WTC11 (cell line): ENCODE measurements at regions not wholly inside any gene's neighbourhood (a gene's known extent, or its start where the extent isn't known, plus 50 kb on each side); places are given as distances from the start of the nearest gene placed in this dataset.

Experiments
- ATAC-seq: fragments of 200-7000 bp; cut with Tn5 transposase; 2 replicates; pipeline ENCODE4 v1.10.0; 2021; ENCODE audit warnings: mild to moderate bottlenecking, moderate library complexity
- CTCF ChIA-PET: fragments of 300-600 bp; sonication (Branson Sonifier 250); formaldehyde crosslinking; loops from one replicate; lab custom pipeline; 2021; ENCODE audit warnings: antibody characterized with exemption; lab: Charles Lee
- POLR2A ChIA-PET: fragments of 350-600 bp; sonication (Branson Sonifier 250); formaldehyde crosslinking; loops from one replicate; lab custom pipeline; 2021; ENCODE audit warnings: antibody characterized with exemption; lab: Charles Lee
- DNase-seq: peaks from one replicate; pipeline ENCODE4 v3.0.0; 2021; ENCODE audit warnings: low spot score
- H3K27ac Mint-ChIP-seq: 2 replicates; pipeline ENCODE4 v1.8.0; 2021; ENCODE audit warnings: mixed read lengths
- H3K27me3 Mint-ChIP-seq: 2 replicates; pipeline ENCODE4 v1.8.0; 2021; ENCODE audit warnings: low read depth, mild to moderate bottlenecking, moderate library complexity, mixed read lengths
- H3K36me3 Mint-ChIP-seq: 2 replicates; pipeline ENCODE4 v1.8.0; 2021; ENCODE audit warnings: mixed read lengths
- H3K4me1 Mint-ChIP-seq: 2 replicates; pipeline ENCODE4 v1.8.0; 2022; ENCODE audit warnings: mixed read lengths
- H3K4me3 Mint-ChIP-seq: 2 replicates; pipeline ENCODE4 v1.8.0; 2021; ENCODE audit warnings: mild to moderate bottlenecking, moderate library complexity, mixed read lengths
- H3K9me3 Mint-ChIP-seq: 2 replicates; pipeline ENCODE4 v1.8.0; 2021; ENCODE audit warnings: mixed read lengths
- ARID4B ChIP-seq: sonication (generic); formaldehyde crosslinking; IDR thresholded peaks from 2 replicates; pipeline ENCODE4 v1.8.0; 2023; ENCODE audit warnings: missing genetic modification reagents, mild to moderate bottlenecking, borderline replicate concordance
- ATF3 ChIP-seq: sonication (generic); formaldehyde crosslinking; conservative IDR thresholded peaks from 2 replicates; pipeline ENCODE4 v1.8.1; 2022; ENCODE audit warnings: mild to moderate bottlenecking, missing genetic modification reagents
- ATF6 ChIP-seq: sonication (generic); formaldehyde crosslinking; IDR thresholded peaks from 2 replicates; pipeline ENCODE4 v1.8.1; 2023; ENCODE audit warnings: mild to moderate bottlenecking, missing genetic modification reagents
- CTCF ChIP-seq: fragments of 200-600 bp; IDR thresholded peaks from 2 replicates; pipeline ENCODE4 v1.8.0; 2022; ENCODE audit warnings: antibody characterized with exemption
- E2F1 ChIP-seq: sonication (generic); formaldehyde crosslinking; IDR thresholded peaks from 2 replicates; pipeline ENCODE4 v1.8.0; 2022; ENCODE audit warnings: mild to moderate bottlenecking, missing genetic modification reagents
- E2F5 ChIP-seq: sonication (generic); formaldehyde crosslinking; IDR thresholded peaks from 2 replicates; pipeline ENCODE4 v1.8.1; 2022; ENCODE audit warnings: mild to moderate bottlenecking, moderate library complexity, missing genetic modification reagents
- ERG ChIP-seq: fragments of 250-450 bp; sonication (Bioruptor Pico); IDR thresholded peaks from 2 replicates; pipeline ENCODE4 v1.8.0; 2021; ENCODE audit warnings: mild to moderate bottlenecking
- FOXP4 ChIP-seq: sonication (generic); formaldehyde crosslinking; IDR thresholded peaks from 2 replicates; pipeline ENCODE4 v1.8.0; 2022; ENCODE audit warnings: mild to moderate bottlenecking, missing genetic modification reagents
- HMGXB4 ChIP-seq: sonication (generic); formaldehyde crosslinking; IDR thresholded peaks from 2 replicates; pipeline ENCODE4 v1.8.1; 2023; ENCODE audit warnings: mild to moderate bottlenecking, moderate library complexity, missing genetic modification reagents
- IRF2 ChIP-seq: sonication (generic); formaldehyde crosslinking; IDR thresholded peaks from 2 replicates; pipeline ENCODE4 v1.8.0; 2022; ENCODE audit warnings: low read depth, missing genetic modification reagents, borderline replicate concordance
- MLX ChIP-seq: sonication (generic); formaldehyde crosslinking; IDR thresholded peaks from 2 replicates; pipeline ENCODE4 v1.8.1; 2023; ENCODE audit warnings: mild to moderate bottlenecking, missing genetic modification reagents, moderate library complexity
- NFYB ChIP-seq: sonication (generic); formaldehyde crosslinking; conservative IDR thresholded peaks from 2 replicates; pipeline ENCODE4 v1.8.0; 2022; ENCODE audit warnings: low read depth, missing genetic modification reagents
- NR2C2 ChIP-seq: sonication (generic); formaldehyde crosslinking; IDR thresholded peaks from 2 replicates; pipeline ENCODE4 v1.8.0; 2022; ENCODE audit warnings: mild to moderate bottlenecking, missing genetic modification reagents
- PREB ChIP-seq: sonication (generic); formaldehyde crosslinking; IDR thresholded peaks from 2 replicates; pipeline ENCODE4 v1.8.1; 2022; ENCODE audit warnings: mild to moderate bottlenecking, missing genetic modification reagents, moderate library complexity, borderline replicate concordance
- USF2 ChIP-seq: sonication (generic); formaldehyde crosslinking; IDR thresholded peaks from 2 replicates; pipeline ENCODE4 v1.8.1; 2023; ENCODE audit warnings: mild to moderate bottlenecking, missing genetic modification reagents, moderate library complexity
- ZNF121 ChIP-seq: sonication (generic); formaldehyde crosslinking; IDR thresholded peaks from 2 replicates; pipeline ENCODE4 v1.8.0; 2023; ENCODE audit warnings: missing genetic modification reagents
- ZNF232 ChIP-seq: sonication (generic); formaldehyde crosslinking; IDR thresholded peaks from 2 replicates; pipeline ENCODE4 v1.8.0; 2022; ENCODE audit warnings: mild to moderate bottlenecking, missing genetic modification reagents
- ZNF671 ChIP-seq: fragments of 250-450 bp; sonication (Bioruptor Pico); IDR thresholded peaks from 2 replicates; pipeline ENCODE4 v1.8.0; 2021; ENCODE audit warnings: mild to moderate bottlenecking

- H3K27ac Mint-ChIP-seq = no peak overlapping the region
- no peaks in the 10 kb centered on the region; the same call in 1 of the 2 replicates for H3K27me3 Mint-ChIP-seq
- no peak for TF ChIP-seq ZNF671 (CRISPR knock-in tag)
- no peak for TF ChIP-seq ARID4B (CRISPR knock-in tag)
- TF ChIP-seq PREB (CRISPR knock-in tag) = no peak
- no peak for TF ChIP-seq E2F1
- TF ChIP-seq CTCF = no peak
- no peak for TF ChIP-seq NFYB
- no peak for TF ChIP-seq USF2
- no peak for TF ChIP-seq ERG
- TF ChIP-seq E2F5 = no peak
- TF ChIP-seq ZNF121 (CRISPR knock-in tag) = no peak
- no peak for TF ChIP-seq ATF6 (CRISPR knock-in tag)
- no peak for TF ChIP-seq ZNF232 (CRISPR knock-in tag)
- TF ChIP-seq NR2C2 (CRISPR knock-in tag) = no peak
- TF ChIP-seq HMGXB4 (CRISPR knock-in tag) = no peak
- TF ChIP-seq FOXP4 (CRISPR knock-in tag) = no peak
- no peak for TF ChIP-seq MLX (CRISPR knock-in tag)
- TF ChIP-seq IRF2 (CRISPR knock-in tag) = no peak
- no peak for TF ChIP-seq ATF3 (CRISPR knock-in tag)
- H3K4me3 Mint-ChIP-seq = no peak overlapping the region
- DNase-seq (no peak), ATAC-seq (no peak)
- H3K36me3 Mint-ChIP-seq = no peaks in the 10 kb centered on the region
- H3K4me1 Mint-ChIP-seq = peaks cover 16% of the 10 kb centered on the region
- H3K9me3 Mint-ChIP-seq = peaks cover 8% of the 10 kb centered on the region
- CTCF ChIA-PET = interaction anchor here (0.7 to 1.0 kb wide), 2 partner anchors 9 to 182 kb away, joined by 3 to 4 read pairs; no protein-coding TSS in a partner anchor
- POLR2A ChIA-PET = no interaction called here
Measured at GRCh38 chr9:126058591-126058990, 268.0 kb upstream of the MVB12B start.
